ENCODE measurements at regions not wholly inside any gene's neighbourhood (a gene's known extent, or its start where the extent isn't known, plus 50 kb on each side); places are given as distances from the start of the nearest gene placed in this dataset.

- TF ChIP-seq POLR2AphosphoS5 (IDR thresholded peaks at IDR 0.05; ENCODE audit: low read depth, low read length): no peak
- TF ChIP-seq, protein P1, sequence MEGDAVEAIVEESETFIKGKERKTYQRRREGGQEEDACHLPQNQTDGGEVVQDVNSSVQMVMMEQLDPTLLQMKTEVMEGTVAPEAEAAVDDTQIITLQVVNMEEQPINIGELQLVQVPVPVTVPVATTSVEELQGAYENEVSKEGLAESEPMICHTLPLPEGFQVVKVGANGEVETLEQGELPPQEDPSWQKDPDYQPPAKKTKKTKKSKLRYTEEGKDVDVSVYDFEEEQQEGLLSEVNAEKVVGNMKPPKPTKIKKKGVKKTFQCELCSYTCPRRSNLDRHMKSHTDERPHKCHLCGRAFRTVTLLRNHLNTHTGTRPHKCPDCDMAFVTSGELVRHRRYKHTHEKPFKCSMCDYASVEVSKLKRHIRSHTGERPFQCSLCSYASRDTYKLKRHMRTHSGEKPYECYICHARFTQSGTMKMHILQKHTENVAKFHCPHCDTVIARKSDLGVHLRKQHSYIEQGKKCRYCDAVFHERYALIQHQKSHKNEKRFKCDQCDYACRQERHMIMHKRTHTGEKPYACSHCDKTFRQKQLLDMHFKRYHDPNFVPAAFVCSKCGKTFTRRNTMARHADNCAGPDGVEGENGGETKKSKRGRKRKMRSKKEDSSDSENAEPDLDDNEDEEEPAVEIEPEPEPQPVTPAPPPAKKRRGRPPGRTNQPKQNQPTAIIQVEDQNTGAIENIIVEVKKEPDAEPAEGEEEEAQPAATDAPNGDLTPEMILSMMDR (IDR thresholded peaks at IDR 0.05): no peak
- no peak for TF ChIP-seq REST (IDR thresholded peaks at IDR 0.05; ENCODE audit: insufficient read depth in 1 of 2, low read depth in 2 of 2, low read length in 1 of 2)
- TF ChIP-seq TCF7L2 (IDR thresholded peaks at IDR 0.05; ENCODE audit: low read depth, low read length): no peak
Measured at GRCh38 chr12:102622618-102623017, 142.3 kb upstream of the IGF1 start.
